GM19455 (cell line): ENCODE measurements at regions not wholly inside any gene's neighbourhood (a gene's known extent, or its start where the extent isn't known, plus 50 kb on each side); places are given as distances from the start of the nearest gene placed in this dataset.

ENCODE experiments used
- ATAC-seq: cut with Tn5 transposase; IDR thresholded peaks from one replicate; pipeline ENCODE4 v1.9.1; 2021; ENCODE audit not compliant: unreplicated experiment

GRCh38 chr5:125696762-125697161, 726.4 kb upstream of the GRAMD2B start:
- ATAC-seq, result no peak

GRCh38 chr5:125698420-125698819, 724.8 kb upstream of the GRAMD2B start:
- ATAC-seq, result no peak

- no peak for ATAC-seq
Observed at GRCh38 chr5:125699860-125700259, 723.3 kb upstream of the GRAMD2B start.

- no peak for ATAC-seq
Observed at GRCh38 chr5:125700380-125700861, 722.8 kb upstream of the GRAMD2B start.

- ATAC-seq, result no peak
Observed at GRCh38 chr5:125703616-125704015, 719.6 kb upstream of the GRAMD2B start.

GRCh38 chr5:125704888-125705287, 718.3 kb upstream of the GRAMD2B start:
- ATAC-seq, result no peak

- ATAC-seq, result no peak
Observed at GRCh38 chr5:125708583-125708982, 714.6 kb upstream of the GRAMD2B start.

- ATAC-seq, result no peak
Observed at GRCh38 chr5:125710745-125711144, 712.5 kb upstream of the GRAMD2B start.

GRCh38 chr5:125712397-125712796, 710.8 kb upstream of the GRAMD2B start:
- ATAC-seq, result no peak

GRCh38 chr5:125713109-125713805, 710.0 kb upstream of the GRAMD2B start:
- ATAC-seq, result no peak

- ATAC-seq, result no peak
Observed at GRCh38 chr5:125715216-125715615, 708.0 kb upstream of the GRAMD2B start.

GRCh38 chr5:125717209-125717608, 706.0 kb upstream of the GRAMD2B start:
- no peak for ATAC-seq

GRCh38 chr5:125719681-125720347, 703.4 kb upstream of the GRAMD2B start:
- ATAC-seq, result no peak

- ATAC-seq, result no peak
Observed at GRCh38 chr5:125720348-125720685, 702.9 kb upstream of the GRAMD2B start.

GRCh38 chr5:125720721-125721120, 702.5 kb upstream of the GRAMD2B start:
- no peak for ATAC-seq

- ATAC-seq, result no peak
Observed at GRCh38 chr5:125722550-125722949, 700.7 kb upstream of the GRAMD2B start.

GRCh38 chr5:125725691-125726090, 697.5 kb upstream of the GRAMD2B start:
- no peak for ATAC-seq

GRCh38 chr5:125743939-125744338, 679.3 kb upstream of the GRAMD2B start:
- no peak for ATAC-seq

GRCh38 chr5:125746917-125747316, 676.3 kb upstream of the GRAMD2B start:
- no peak for ATAC-seq

- no peak for ATAC-seq
Observed at GRCh38 chr5:125750147-125750860, 672.9 kb upstream of the GRAMD2B start.

- ATAC-seq, result no peak
Observed at GRCh38 chr5:125750861-125751186, 672.4 kb upstream of the GRAMD2B start.

- ATAC-seq, result no peak
Observed at GRCh38 chr5:125756456-125756855, 666.8 kb upstream of the GRAMD2B start.
